Endothelial cell of umbilical vein (primary cell): ENCODE measurements at regions not wholly inside any gene's neighbourhood (a gene's known extent, or its start where the extent isn't known, plus 50 kb on each side); places are given as distances from the start of the nearest gene placed in this dataset.

Experiments used
- BruUV-seq: library from RNA; stranded (reverse); fragments of 400-500 nt; replicated peaks from 2 replicates; lab custom pipeline; 2021; lab: Mats Ljungman, UMichigan
- CTCF ChIA-PET: fragments of 300-600, 350-600 bp; sonication (Branson Sonifier 250); formaldehyde crosslinking; loops from one replicate; lab custom pipeline; 2021; ENCODE audit warnings: antibody characterized with exemption, inconsistent platforms; lab: Charles Lee
- POLR2A ChIA-PET: fragments of 300-600, 350-600 bp; sonication (Branson Sonifier 250); formaldehyde crosslinking; loops from one replicate; lab custom pipeline; 2021; ENCODE audit warnings: antibody characterized with exemption, inconsistent platforms; lab: Charles Lee
- DNase-seq: peaks from one replicate; pipeline ENCODE4 v3.0.0-alpha.2; 2011; ENCODE audit warnings: low read depth, low spot score
- FAIRE-seq: peaks from 2 replicates; lab custom pipeline; 2011; peaks lifted over from hg19 to GRCh38; lab: Jason Lieb, UNC
- H2AFZ ChIP-seq: 2 replicates; pipeline ENCODE4 v1.6.0; 2012; ENCODE audit warnings: low read depth, low read length, control low read depth, inconsistent platforms
- H3K27ac ChIP-seq: 2 replicates; pipeline ENCODE4 v1.5.1; 2011; ENCODE audit warnings: low read depth, mild to moderate bottlenecking, control low read depth, low read length, moderate library complexity; ENCODE audit not compliant: insufficient read depth
- H3K27me3 ChIP-seq, 2 experiments: 2 replicates each; pipeline versions ENCODE4 v1.6.0 to v1.6.1; 2011; ENCODE audit warnings: low read length in 2 of 2, mixed read lengths in 1 of 2; ENCODE audit not compliant: control insufficient read depth in 2 of 2, insufficient read depth in 2 of 2
- H3K36me3 ChIP-seq, 2 experiments: 2 replicates in 1 of 2; 3 replicates in 1 of 2; pipeline ENCODE4 v1.5.1; 2011; ENCODE audit warnings: low read length in 2 of 2, mild to moderate bottlenecking in 1 of 2, moderate library complexity in 1 of 2; ENCODE audit not compliant: control insufficient read depth in 2 of 2, insufficient read depth in 2 of 2; ENCODE audit errors: extremely low read depth in 1 of 2
- H3K4me1 ChIP-seq: 3 replicates; pipeline ENCODE4 v1.5.1; 2011; ENCODE audit warnings: mild to moderate bottlenecking, low read length; ENCODE audit not compliant: control insufficient read depth, insufficient read depth; ENCODE audit errors: extremely low read depth
- H3K4me2 ChIP-seq: 2 replicates; pipeline ENCODE4 v1.6.1; 2011; ENCODE audit warnings: low read length, control low read depth, mixed read lengths; ENCODE audit not compliant: insufficient read depth
- H3K4me3 ChIP-seq, 3 experiments: fragments of 200-600 bp in 1 of 3; sonication (generic), shearing (Covaris generic) in 1 of 3; replicated peaks in 1 of 3; 2 replicates each; pipeline ENCODE4 v1.5.1; 2011 to 2016; ENCODE audit warnings: control low read depth in 3 of 3, low read length in 3 of 3, mild to moderate bottlenecking in 2 of 3, inconsistent platforms in 1 of 3, low read depth in 1 of 3, moderate library complexity in 1 of 3; ENCODE audit not compliant: insufficient read depth in 1 of 3
- H3K79me2 ChIP-seq: 2 replicates; pipeline ENCODE4 v1.6.0; 2012; ENCODE audit warnings: low read length, inconsistent platforms; ENCODE audit not compliant: control insufficient read depth, insufficient read depth
- H3K9ac ChIP-seq: replicated peaks from 2 replicates; pipeline ENCODE3; 2011; ENCODE audit warnings: low read length, control low read depth; ENCODE audit not compliant: insufficient read depth; ENCODE audit errors: extremely low read depth
- H3K9me1 ChIP-seq: replicated peaks from 3 replicates; pipeline ENCODE4 v1.6.0; 2011; ENCODE audit warnings: mild to moderate bottlenecking, low read length; ENCODE audit not compliant: control insufficient read depth, insufficient read depth; ENCODE audit errors: extremely low read depth
- H3K9me3 ChIP-seq: replicated peaks from 2 replicates; pipeline ENCODE4 v1.5.1; 2012; ENCODE audit warnings: low read length, inconsistent platforms; ENCODE audit not compliant: control insufficient read depth, insufficient read depth
- H4K20me1 ChIP-seq: replicated peaks from 2 replicates; pipeline ENCODE3; 2011; ENCODE audit warnings: mild to moderate bottlenecking, low read length; ENCODE audit not compliant: control insufficient read depth, insufficient read depth; ENCODE audit errors: extremely low read depth
- EZH2 ChIP-seq: IDR thresholded peaks from 2 replicates; pipeline ENCODE4 v1.6.1; 2012; ENCODE audit warnings: borderline replicate concordance, low read depth, mild to moderate bottlenecking, moderate library complexity, low read length, inconsistent platforms; ENCODE audit not compliant: severe bottlenecking
- FOS ChIP-seq: IDR thresholded peaks from 2 replicates; pipeline ENCODE4 v1.6.1; 2011; ENCODE audit warnings: mild to moderate bottlenecking, low read length, moderate library complexity, borderline replicate concordance; ENCODE audit not compliant: insufficient read depth
- GATA2 ChIP-seq: IDR thresholded peaks from 2 replicates; pipeline ENCODE4 v1.7.0; 2011; ENCODE audit warnings: low read depth, mild to moderate bottlenecking, moderate library complexity, mixed read lengths, low read length; ENCODE audit not compliant: insufficient read length, insufficient read depth
- JUN ChIP-seq: IDR thresholded peaks from 2 replicates; pipeline ENCODE4 v1.6.1; 2011; ENCODE audit warnings: borderline replicate concordance, low read depth; ENCODE audit not compliant: insufficient read length, insufficient read depth
- MYC ChIP-seq: IDR thresholded peaks from one replicate; pipeline ENCODE4 v1.6.1; 2011; ENCODE audit warnings: mild to moderate bottlenecking, low read depth, low read length
- POLR2A ChIP-seq: IDR thresholded peaks from 2 replicates; pipeline ENCODE4 v1.6.1; 2012; ENCODE audit warnings: low read depth, mild to moderate bottlenecking, control low read depth, low read length
- POLR2AphosphoS5 ChIP-seq: IDR thresholded peaks from 2 replicates; pipeline ENCODE4 v1.6.1; 2012; ENCODE audit warnings: low read depth, mild to moderate bottlenecking, control low read depth, low read length, moderate library complexity; ENCODE audit not compliant: insufficient read depth
- dilution Hi-C: fragments of 300-500 bp; cut with MboI; formaldehyde crosslinking; loops from one replicate; pipeline ENCODE4 v1.15.0; 2019; ENCODE audit warnings: low sequenced_read_pairs; ENCODE audit not compliant: extremely low pct_ligation_motif_present
- intact Hi-C: fragments of 100-400 bp; cut with micrococcal nuclease; formaldehyde crosslinking; loops from one replicate; pipeline ENCODE4 v1.10.0; 2022
- TF ChIP-seq, protein P1 (sequence below): IDR thresholded peaks from 2 replicates; pipeline ENCODE4 v1.6.1; 2011; ENCODE audit not compliant: insufficient read depth, insufficient read length
- TF ChIP-seq, protein P2 (sequence below), 2 donors: IDR thresholded peaks; 1 replicate in 1 of 2; 2 replicates in 1 of 2; pipeline ENCODE4 v1.5.1; 2011; ENCODE audit warnings: low read length in 2 of 2, mild to moderate bottlenecking in 2 of 2, moderate library complexity in 2 of 2, control low read depth in 1 of 2, inconsistent platforms in 1 of 2, low read depth in 1 of 2; ENCODE audit not compliant: insufficient read depth in 1 of 2; ENCODE audit errors: extremely low read depth in 1 of 2

DNA sequence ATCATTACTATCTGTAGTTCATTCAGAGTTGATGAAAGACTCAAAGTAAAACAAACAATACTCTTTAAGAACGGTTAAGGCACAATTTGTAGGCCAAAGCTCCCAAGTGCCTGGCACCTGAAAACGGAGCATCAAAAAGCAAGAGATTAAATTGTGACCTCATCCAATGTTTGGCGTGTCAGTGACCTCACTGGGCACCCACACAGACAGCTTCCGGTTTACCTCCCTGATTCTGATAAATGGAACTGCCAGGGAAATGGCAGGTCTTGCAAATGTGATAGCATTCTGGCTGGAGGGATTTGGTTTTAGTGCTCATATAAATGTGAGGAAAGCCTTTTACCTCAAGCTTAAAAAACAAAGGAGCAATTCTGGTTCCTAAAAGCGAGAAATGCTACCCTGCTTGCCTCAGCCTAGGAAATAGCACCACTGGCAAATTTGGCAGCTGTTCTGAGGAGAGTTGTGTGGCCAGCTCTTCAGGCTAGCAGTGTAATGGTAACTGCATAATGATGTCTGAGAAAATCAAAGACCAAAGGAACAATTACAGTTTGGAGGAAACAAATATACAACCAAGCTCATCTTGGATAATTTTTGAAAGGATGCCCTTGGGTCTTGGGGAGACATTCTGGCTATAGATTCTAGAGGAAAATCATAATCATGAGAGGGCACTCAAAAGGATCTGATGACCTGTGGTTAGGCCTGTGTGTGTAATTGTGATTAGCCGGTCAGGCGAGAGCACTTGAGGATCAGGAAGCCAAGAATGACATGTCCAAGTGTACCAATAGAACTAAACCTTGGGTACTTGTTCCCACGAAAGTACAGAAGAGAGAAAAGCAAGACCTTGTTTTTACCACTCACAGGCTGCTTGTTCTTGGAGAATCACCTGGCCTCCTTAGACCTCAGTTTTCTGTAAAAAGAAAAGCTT lies 174.3 kb downstream of the TFAP2B start:
- Histone ChIP-seq H3K4me3 (no peak overlapping the region), H3K4me2 (no peak overlapping the region), H3K9me3 (no peaks in the 10 kb centered on the region), H3K36me3 (no peaks in the 10 kb centered on the region), H3K27me3 (no peaks in the 10 kb centered on the region), H4K20me1 (no peaks in the 10 kb centered on the region), H3K27ac (no peak overlapping the region), H3K9me1 (no peaks in the 10 kb centered on the region), H3K9ac (no peak overlapping the region), H3K4me1 (no peaks in the 10 kb centered on the region), H2AFZ (no peak overlapping the region), H3K79me2 (no peaks in the 10 kb centered on the region)
- no TSS peak for BruUV-seq
- DNase-seq (no peak), FAIRE-seq (no peak)
- ChIA-PET POLR2A (no interaction called here), CTCF (no interaction called here)
- intact Hi-C loops (no loop called here), dilution Hi-C loops (no loop called here)
- TF ChIP-seq POLR2A (no peak), EZH2 (no peak), JUN (no peak), GATA2 (no peak)
- TF ChIP-seq, protein P1, sequence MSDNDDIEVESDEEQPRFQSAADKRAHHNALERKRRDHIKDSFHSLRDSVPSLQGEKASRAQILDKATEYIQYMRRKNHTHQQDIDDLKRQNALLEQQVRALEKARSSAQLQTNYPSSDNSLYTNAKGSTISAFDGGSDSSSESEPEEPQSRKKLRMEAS, result no peak

DNA sequence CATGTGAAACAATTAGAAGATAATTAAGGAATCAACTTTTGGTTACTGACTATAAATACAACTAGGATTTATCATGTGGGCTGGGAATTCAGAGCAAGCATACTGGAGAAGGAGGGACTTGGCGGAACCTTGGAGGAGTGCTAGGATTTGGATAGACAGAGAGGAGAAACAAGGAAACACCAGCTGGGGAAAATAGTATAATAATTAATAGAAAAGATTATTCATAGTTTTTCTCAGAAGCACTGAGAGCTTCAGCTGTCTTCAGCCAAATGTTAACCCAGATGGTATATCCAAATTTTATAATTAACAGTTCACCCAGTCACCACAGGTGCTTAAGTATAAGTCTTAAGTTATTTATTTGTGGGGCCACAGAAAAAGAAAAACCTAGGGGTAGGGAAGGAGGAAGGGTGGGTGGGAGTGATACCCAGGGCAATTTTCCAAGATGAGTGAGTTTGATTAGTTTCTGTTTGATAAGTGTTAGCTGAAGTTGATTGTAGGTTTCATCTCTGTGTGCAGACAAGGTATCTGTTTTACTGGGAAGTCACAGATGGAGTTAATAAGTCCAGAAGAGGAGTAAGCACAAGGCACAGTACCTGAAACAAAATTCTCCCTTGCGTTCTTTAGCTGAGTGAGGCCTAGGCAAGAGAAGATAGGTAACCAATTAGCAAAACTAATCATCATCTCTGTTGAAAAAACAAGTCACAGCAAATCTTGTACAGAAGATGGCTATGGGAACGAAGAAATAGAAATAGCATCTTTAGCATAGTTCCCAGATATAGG lies 175.5 kb downstream of the TFAP2B start:
- no peak overlapping the region for H3K9ac ChIP-seq
- intact Hi-C loops (no loop called here), dilution Hi-C loops (no loop called here)
- CTCF ChIA-PET, result no interaction called here
- no peak overlapping the region for H3K4me2 ChIP-seq
- no peak for FAIRE-seq
- H3K27me3 ChIP-seq, result no peaks in the 10 kb centered on the region
- H3K4me3 ChIP-seq, result no peak overlapping the region
- POLR2A ChIA-PET, result no interaction called here
- H3K27ac ChIP-seq, result no peak overlapping the region
- no peaks in the 10 kb centered on the region for H4K20me1 ChIP-seq
- no peaks in the 10 kb centered on the region for H3K4me1 ChIP-seq
- no peaks in the 10 kb centered on the region for H3K9me1 ChIP-seq
- no peak for DNase-seq
- H2AFZ ChIP-seq, result no peak overlapping the region
- BruUV-seq, result no TSS peak
- no peaks in the 10 kb centered on the region for H3K79me2 ChIP-seq
- no peaks in the 10 kb centered on the region for H3K36me3 ChIP-seq
- no peaks in the 10 kb centered on the region for H3K9me3 ChIP-seq
- TF ChIP-seq, protein P2, sequence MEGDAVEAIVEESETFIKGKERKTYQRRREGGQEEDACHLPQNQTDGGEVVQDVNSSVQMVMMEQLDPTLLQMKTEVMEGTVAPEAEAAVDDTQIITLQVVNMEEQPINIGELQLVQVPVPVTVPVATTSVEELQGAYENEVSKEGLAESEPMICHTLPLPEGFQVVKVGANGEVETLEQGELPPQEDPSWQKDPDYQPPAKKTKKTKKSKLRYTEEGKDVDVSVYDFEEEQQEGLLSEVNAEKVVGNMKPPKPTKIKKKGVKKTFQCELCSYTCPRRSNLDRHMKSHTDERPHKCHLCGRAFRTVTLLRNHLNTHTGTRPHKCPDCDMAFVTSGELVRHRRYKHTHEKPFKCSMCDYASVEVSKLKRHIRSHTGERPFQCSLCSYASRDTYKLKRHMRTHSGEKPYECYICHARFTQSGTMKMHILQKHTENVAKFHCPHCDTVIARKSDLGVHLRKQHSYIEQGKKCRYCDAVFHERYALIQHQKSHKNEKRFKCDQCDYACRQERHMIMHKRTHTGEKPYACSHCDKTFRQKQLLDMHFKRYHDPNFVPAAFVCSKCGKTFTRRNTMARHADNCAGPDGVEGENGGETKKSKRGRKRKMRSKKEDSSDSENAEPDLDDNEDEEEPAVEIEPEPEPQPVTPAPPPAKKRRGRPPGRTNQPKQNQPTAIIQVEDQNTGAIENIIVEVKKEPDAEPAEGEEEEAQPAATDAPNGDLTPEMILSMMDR (IDR thresholded peaks at IDR 0.05; ENCODE audit: extremely low read depth in 1 of 2, insufficient read depth in 1 of 2, low read depth in 1 of 2, low read length in 2 of 2), result no peak
- no peak for TF ChIP-seq EZH2
- TF ChIP-seq, protein P1, result no peak
- no peak for TF ChIP-seq POLR2AphosphoS5
- TF ChIP-seq MYC, result no peak
- no peak for TF ChIP-seq FOS
- TF ChIP-seq GATA2, result no peak
- TF ChIP-seq POLR2A, result no peak
- no peak for TF ChIP-seq JUN
